GM12891 (cell line): ENCODE measurements at regions not wholly inside any gene's neighbourhood (a gene's known extent, or its start where the extent isn't known, plus 50 kb on each side); places are given as distances from the start of the nearest gene placed in this dataset.

Experiments
- POLR2A ChIP-seq: IDR thresholded peaks from 2 replicates; pipeline ENCODE4 v1.6.1; 2011; ENCODE audit warnings: low read depth, low read length, control low read depth
- POLR2AphosphoS5 ChIP-seq: IDR thresholded peaks from 2 replicates; pipeline ENCODE4 v1.6.1; 2011; ENCODE audit warnings: low read depth, low read length, control low read depth
- TAF1 ChIP-seq: IDR thresholded peaks from 2 replicates; pipeline ENCODE4 v1.6.1; 2011; ENCODE audit warnings: low read depth, low read length, control low read depth

DNA sequence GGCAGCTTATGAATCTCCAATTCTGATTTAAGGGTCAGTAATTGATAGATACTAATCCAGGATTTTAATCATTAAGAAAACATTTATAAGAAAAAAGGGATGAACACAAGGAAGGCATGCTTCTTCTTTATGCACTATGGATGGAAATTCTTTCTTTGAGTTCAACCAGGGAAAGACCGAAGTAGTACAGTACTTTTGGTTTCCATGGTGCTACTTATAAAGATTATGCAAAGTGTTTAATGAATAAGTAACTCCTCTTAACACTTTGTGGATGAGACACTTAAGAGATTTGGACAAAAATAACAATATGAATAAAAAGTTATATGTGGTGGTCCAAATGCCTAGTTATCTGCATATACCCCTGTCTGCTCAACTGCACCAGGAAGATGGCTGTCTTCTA is 666.5 kb upstream of the FANCL start:
- no peak for TF ChIP-seq TAF1
- no peak for TF ChIP-seq POLR2A
- no peak for TF ChIP-seq POLR2AphosphoS5
